ENCODE measurements at regions not wholly inside any gene's neighbourhood (a gene's known extent, or its start where the extent isn't known, plus 50 kb on each side); places are given as distances from the start of the nearest gene placed in this dataset.

DNA sequence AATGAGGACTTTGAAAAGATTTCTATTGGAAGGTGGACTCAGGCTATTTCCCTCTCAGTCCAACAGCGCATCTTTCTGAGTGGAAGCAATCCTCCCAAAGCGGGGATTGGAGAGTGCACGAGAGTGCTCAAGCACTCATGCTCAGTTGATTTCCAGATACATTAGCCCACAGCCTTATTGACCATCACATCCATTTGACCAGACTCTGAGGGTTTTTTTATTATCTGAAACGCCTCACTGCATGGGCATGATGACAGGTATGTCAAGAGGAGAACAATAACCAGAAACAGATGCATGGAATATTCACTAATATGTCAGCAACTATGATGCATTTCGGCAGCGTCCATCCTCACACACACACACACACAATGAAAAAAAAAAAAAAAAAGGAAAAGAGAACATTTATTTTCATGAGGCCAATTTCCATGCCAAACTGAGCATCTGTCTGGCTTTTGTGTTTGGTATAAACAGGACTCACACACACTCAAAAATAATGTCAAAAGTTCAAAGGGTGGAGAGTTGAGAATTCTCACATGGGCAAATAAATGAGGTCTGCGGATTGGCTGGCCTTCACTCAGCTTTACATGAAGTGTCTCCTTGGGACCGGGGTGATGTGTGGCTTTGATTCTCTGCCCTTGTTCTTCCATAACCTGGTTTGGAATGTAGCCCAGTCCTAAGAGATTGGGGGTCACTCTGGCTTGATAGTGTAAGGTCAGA is 371.6 kb downstream of the MCTP2 start:
- TF ChIP-seq, protein P1, sequence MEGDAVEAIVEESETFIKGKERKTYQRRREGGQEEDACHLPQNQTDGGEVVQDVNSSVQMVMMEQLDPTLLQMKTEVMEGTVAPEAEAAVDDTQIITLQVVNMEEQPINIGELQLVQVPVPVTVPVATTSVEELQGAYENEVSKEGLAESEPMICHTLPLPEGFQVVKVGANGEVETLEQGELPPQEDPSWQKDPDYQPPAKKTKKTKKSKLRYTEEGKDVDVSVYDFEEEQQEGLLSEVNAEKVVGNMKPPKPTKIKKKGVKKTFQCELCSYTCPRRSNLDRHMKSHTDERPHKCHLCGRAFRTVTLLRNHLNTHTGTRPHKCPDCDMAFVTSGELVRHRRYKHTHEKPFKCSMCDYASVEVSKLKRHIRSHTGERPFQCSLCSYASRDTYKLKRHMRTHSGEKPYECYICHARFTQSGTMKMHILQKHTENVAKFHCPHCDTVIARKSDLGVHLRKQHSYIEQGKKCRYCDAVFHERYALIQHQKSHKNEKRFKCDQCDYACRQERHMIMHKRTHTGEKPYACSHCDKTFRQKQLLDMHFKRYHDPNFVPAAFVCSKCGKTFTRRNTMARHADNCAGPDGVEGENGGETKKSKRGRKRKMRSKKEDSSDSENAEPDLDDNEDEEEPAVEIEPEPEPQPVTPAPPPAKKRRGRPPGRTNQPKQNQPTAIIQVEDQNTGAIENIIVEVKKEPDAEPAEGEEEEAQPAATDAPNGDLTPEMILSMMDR (IDR thresholded peaks at IDR 0.05) = no peak
- TF ChIP-seq POLR2A (IDR thresholded peaks at IDR 0.05) = no peak
- Histone ChIP-seq H3K4me1 (no peaks in the 10 kb centered on the region), H3K4me3 (no peak overlapping the region), H3K27ac (no peak overlapping the region), H3K36me3 (no peaks in the 10 kb centered on the region), H3K9me3 (no peaks in the 10 kb centered on the region), H3K27me3 (no peaks in the 10 kb centered on the region)
- intact Hi-C loops (cut with DNase I; ENCODE audit: low total_unique reads) = no loop called here
- DNase-seq = no peak

DNA sequence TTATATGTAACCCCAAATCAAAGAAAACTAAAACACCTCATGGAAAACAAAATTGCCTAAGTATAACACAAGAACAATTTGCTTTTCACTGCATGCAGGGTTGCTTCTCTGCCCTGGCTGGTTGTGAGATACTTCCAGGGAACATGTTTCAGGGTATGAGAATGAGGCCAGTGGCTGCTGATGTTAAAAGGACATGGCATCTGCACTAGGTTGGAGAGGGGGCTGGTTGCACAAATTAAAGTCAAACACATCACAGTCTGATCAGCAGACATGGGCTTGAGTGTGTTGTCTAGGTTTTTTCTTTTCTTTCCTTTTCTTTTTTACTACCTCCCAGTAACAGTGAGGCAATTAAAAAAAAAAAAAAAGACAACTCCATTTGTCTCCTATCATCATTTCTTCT is 374.9 kb downstream of the MCTP2 start:
- no peak for TF ChIP-seq POLR2A (IDR thresholded peaks at IDR 0.05)
- TF ChIP-seq, protein P1 (IDR thresholded peaks at IDR 0.05) = no peak
- no peak for DNase-seq
- no peaks in the 10 kb centered on the region for H3K9me3 ChIP-seq
- no peaks in the 10 kb centered on the region for H3K36me3 ChIP-seq
- no peaks in the 10 kb centered on the region for H3K27me3 ChIP-seq
- H3K27ac ChIP-seq = no peak overlapping the region
- no peaks in the 10 kb centered on the region for H3K4me1 ChIP-seq
- intact Hi-C loops (cut with DNase I; ENCODE audit: low total_unique reads) = no loop called here
- no peak overlapping the region for H3K4me3 ChIP-seq

DNA sequence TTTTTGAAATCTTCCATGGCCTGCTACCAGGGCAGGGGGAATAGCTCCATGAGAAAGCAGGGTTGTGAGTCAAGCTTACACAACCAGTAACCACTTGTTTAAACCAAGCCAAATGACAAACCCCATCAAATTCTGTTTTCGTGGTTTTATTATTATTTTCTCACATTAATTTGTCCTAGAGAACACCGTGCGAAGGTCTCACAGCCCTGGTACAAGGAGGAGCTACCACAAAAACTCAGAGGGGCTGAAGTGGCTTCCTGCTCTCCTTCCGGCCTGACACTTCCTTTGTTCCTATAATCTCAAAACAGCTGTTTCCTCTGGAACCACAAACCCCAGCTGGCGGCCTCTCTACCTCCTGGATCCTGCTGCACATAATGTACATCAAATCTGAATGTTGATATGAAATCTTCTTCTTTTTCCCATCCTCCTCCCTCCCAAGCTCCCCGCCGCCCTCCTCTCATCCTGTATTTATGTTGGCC is 375.9 kb downstream of the MCTP2 start:
- DNase-seq = peak in 1 of 2 donors; percentile 36
- Histone ChIP-seq H3K27me3 (no peaks in the 10 kb centered on the region), H3K36me3 (no peaks in the 10 kb centered on the region), H3K27ac (peak overlapping the region in 1 of 2 donors; percentile 25), H3K4me1 (no peaks in the 10 kb centered on the region), H3K9me3 (no peaks in the 10 kb centered on the region), H3K4me3 (no peak overlapping the region)
- TF ChIP-seq, protein P1 (IDR thresholded peaks at IDR 0.05) = no peak
- TF ChIP-seq POLR2A (IDR thresholded peaks at IDR 0.05) = no peak
- intact Hi-C loops (cut with DNase I; ENCODE audit: low total_unique reads) = no loop called here

DNA sequence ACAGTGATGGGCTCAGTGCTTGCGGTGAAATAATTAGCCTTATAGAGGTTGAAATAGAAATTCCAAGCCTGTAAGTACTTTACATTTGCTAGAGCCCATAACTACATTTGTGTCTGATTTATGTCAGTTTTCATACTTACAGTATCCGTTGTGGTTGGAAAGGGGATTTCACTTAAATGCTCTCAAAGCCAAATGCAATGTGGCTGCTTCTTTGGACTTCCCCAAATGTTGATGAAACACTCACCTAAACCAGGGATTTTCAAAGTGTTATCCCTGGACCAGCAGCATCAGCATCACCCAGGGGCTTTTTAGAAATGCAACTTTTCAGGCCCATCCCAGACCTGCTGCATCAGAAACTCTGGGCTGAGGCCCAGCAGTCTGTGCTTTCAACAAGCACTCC is 378.7 kb downstream of the MCTP2 start:
- intact Hi-C loops (cut with DNase I; ENCODE audit: low total_unique reads) = no loop called here

DNA sequence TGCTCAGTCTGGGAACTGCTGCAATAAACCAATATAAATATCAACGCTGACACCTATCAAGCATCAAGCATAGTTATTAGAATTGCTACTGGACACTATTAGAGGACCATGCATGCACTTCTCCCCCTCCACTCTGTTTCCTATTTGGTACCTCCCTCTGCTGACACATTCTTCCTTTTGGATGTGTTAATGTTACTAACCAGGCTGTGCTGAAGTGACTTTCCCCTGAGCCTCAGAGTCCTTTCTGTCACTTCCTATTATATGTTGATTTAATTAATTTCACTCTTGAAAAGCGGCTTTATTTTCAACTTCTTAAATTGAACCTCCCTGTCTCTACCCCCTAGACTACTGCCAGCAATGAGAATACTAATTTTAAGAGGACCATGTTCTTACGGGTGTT is 379.1 kb downstream of the MCTP2 start:
- DNase-seq = no peak
- no peaks in the 10 kb centered on the region for H3K36me3 ChIP-seq
- no peaks in the 10 kb centered on the region for H3K4me1 ChIP-seq
- no peak for TF ChIP-seq POLR2A (IDR thresholded peaks at IDR 0.05)
- TF ChIP-seq, protein P1 (IDR thresholded peaks at IDR 0.05) = no peak
- H3K4me3 ChIP-seq = no peak overlapping the region
- no peaks in the 10 kb centered on the region for H3K27me3 ChIP-seq
- no peaks in the 10 kb centered on the region for H3K9me3 ChIP-seq
- intact Hi-C loops (cut with DNase I; ENCODE audit: low total_unique reads) = no loop called here
- no peak overlapping the region for H3K27ac ChIP-seq

More for the DNA sequence above, 378.7 kb downstream of the MCTP2 start:
- H3K27me3 ChIP-seq = no peaks in the 10 kb centered on the region
- H3K4me3 ChIP-seq = no peak overlapping the region
- H3K4me1 ChIP-seq = no peaks in the 10 kb centered on the region
- no peaks in the 10 kb centered on the region for H3K9me3 ChIP-seq
- H3K36me3 ChIP-seq = no peaks in the 10 kb centered on the region
- H3K27ac ChIP-seq = no peak overlapping the region
- DNase-seq = no peak
- no peak for TF ChIP-seq POLR2A (IDR thresholded peaks at IDR 0.05)
- TF ChIP-seq, protein P1 (IDR thresholded peaks at IDR 0.05) = no peak

All from uterus (tissue), 3 donors.